ENCODE measurements at regions not wholly inside any gene's neighbourhood (a gene's known extent, or its start where the extent isn't known, plus 50 kb on each side); places are given as distances from the start of the nearest gene placed in this dataset.

DNA sequence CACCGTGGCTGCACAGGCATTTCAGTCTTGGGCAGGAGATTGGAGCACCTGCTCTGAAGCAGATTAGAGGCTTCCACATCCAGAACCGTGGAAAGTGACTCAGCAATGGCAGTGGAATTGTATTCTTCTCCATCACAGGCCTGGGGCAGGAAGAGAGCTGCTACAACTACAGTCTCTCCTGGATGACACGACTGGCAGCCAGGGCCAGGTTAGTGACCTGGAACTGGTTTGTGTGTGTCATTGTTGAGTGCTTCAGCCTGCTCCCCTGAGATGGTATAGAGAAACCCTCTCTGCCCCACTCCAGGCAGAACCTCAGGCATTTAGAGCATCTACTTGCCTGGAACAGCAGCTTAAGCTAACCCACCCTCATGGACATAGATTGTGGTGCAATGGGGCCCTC is 596.5 kb upstream of the INTU start:
- Histone ChIP-seq H3K4me1 (no peaks in the 10 kb centered on the region), H3K9me3 (no peaks in the 10 kb centered on the region), H3K4me3 (no peak overlapping the region), H3K27ac (no peak overlapping the region), H3K27me3 (no peaks in the 10 kb centered on the region), H3K36me3 (no peaks in the 10 kb centered on the region)
- DNase-seq (ENCODE audit: low spot score in 2 of 2), result no peak
- 50% methylated on average over 2 of the region's 3 CpGs for WGBS
- TF ChIP-seq EP300 (IDR thresholded peaks at IDR 0.05), result no peak
- TF ChIP-seq POLR2A (IDR thresholded peaks at IDR 0.05), result no peak
- TF ChIP-seq, protein P1, sequence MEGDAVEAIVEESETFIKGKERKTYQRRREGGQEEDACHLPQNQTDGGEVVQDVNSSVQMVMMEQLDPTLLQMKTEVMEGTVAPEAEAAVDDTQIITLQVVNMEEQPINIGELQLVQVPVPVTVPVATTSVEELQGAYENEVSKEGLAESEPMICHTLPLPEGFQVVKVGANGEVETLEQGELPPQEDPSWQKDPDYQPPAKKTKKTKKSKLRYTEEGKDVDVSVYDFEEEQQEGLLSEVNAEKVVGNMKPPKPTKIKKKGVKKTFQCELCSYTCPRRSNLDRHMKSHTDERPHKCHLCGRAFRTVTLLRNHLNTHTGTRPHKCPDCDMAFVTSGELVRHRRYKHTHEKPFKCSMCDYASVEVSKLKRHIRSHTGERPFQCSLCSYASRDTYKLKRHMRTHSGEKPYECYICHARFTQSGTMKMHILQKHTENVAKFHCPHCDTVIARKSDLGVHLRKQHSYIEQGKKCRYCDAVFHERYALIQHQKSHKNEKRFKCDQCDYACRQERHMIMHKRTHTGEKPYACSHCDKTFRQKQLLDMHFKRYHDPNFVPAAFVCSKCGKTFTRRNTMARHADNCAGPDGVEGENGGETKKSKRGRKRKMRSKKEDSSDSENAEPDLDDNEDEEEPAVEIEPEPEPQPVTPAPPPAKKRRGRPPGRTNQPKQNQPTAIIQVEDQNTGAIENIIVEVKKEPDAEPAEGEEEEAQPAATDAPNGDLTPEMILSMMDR (IDR thresholded peaks at IDR 0.05), result no peak
- TF ChIP-seq POLR2AphosphoS5 (IDR thresholded peaks at IDR 0.05), result no peak

DNA sequence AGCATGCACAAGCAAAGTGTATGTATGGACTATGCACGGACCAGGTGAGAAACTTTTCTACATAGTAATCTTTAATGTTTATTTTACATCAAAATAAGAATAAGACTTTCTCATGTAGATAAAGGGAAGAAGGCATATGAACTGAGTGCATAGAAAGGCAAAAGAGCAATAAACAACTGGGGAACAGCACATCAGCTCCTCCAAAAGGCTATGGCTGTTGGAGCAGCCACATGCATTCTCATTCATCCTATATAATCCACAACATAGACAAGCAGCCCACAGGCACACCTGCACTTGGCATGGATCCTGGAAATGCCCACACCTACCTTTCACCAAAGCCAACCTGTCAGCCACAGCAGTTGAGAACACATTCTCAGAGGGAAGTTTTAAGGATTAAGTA is 586.9 kb upstream of the INTU start:
- H3K27me3 ChIP-seq, result no peaks in the 10 kb centered on the region
- no peak for DNase-seq (ENCODE audit: low spot score in 2 of 2)
- no peaks in the 10 kb centered on the region for H3K36me3 ChIP-seq
- no peak overlapping the region for H3K27ac ChIP-seq
- 75% methylated on average over 1 of the region's 1 CpG for WGBS
- H3K4me1 ChIP-seq, result no peaks in the 10 kb centered on the region
- TF ChIP-seq EP300 (IDR thresholded peaks at IDR 0.05) (no peak), POLR2AphosphoS5 (IDR thresholded peaks at IDR 0.05) (no peak), POLR2A (IDR thresholded peaks at IDR 0.05) (no peak)
- TF ChIP-seq, protein P1 (IDR thresholded peaks at IDR 0.05), result no peak
- H3K9me3 ChIP-seq, result no peaks in the 10 kb centered on the region
- no peak overlapping the region for H3K4me3 ChIP-seq

DNA sequence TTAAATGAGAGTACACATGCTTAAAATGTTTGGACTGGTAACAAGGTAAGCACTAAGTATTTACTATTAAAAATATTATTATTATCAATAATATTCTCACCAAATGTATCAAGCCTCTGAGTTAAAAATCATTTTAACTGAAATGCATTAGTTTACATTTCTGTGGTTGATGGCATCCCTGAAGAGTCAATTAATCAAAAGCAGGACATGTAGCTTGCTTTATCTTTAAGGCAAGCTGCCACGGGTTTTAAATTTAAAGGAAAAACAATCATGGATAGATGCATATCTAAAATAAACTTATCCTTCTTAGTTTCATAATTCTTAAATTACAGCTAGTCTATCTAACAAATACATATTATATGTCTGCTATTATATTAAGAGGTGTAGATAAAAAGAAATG is 584.8 kb upstream of the INTU start:
- no peak overlapping the region for H3K4me3 ChIP-seq
- no peak for DNase-seq (ENCODE audit: low spot score in 2 of 2)

DNA sequence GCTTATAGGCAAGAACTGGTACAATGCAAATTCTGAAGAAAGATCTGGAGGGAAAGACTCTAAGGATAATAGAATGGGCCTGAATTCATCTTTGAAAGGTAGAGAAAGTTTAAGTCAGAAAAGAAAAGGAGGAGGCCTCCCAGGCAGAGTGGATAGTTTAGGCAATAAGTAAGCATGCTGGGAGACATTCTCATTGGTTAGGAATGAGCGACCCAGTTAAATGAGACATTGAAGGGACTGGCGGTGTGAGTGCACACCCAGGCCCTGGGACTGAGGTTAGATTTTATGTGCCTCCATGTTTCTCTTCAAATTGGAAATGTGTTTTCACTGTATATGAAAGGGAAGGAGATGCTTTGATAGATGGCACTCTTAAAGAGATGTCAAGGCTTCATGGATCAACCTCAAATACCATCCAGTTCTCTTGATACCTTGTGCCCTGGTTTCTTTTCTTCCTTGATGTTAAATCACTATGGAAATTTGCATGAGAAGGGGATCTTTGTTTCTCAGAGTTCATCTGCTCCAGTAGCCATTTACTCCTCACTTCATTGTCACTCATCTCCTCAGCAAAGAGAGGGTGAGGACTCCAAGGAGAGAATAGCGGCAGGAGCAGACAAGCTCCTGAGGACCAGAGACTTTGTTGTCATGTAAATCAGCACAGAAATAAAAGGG is 584.2 kb upstream of the INTU start:
- Histone ChIP-seq H3K9me3 (peaks cover 1% of the 10 kb centered on the region), H3K4me1 (no peaks in the 10 kb centered on the region), H3K27me3 (no peaks in the 10 kb centered on the region), H3K36me3 (no peaks in the 10 kb centered on the region), H3K4me3 (no peak overlapping the region), H3K27ac (no peak overlapping the region)
- WGBS, result 96% methylated on average over 3 of the region's 3 CpGs
- DNase-seq (ENCODE audit: low spot score in 2 of 2), result no peak
- no peak for TF ChIP-seq POLR2AphosphoS5 (IDR thresholded peaks at IDR 0.05)
- no peak for TF ChIP-seq POLR2A (IDR thresholded peaks at IDR 0.05)
- no peak for TF ChIP-seq EP300 (IDR thresholded peaks at IDR 0.05)
- TF ChIP-seq, protein P1 (IDR thresholded peaks at IDR 0.05), result no peak

More for the DNA sequence above, 584.8 kb upstream of the INTU start:
- no peaks in the 10 kb centered on the region for H3K27me3 ChIP-seq
- H3K27ac ChIP-seq, result no peak overlapping the region
- whole genome bisulfite sequencing, result 49% methylated on average over 1 of the region's 1 CpG
- TF ChIP-seq, protein P1 (IDR thresholded peaks at IDR 0.05), result no peak
- TF ChIP-seq POLR2A (IDR thresholded peaks at IDR 0.05), result no peak
- TF ChIP-seq EP300 (IDR thresholded peaks at IDR 0.05), result no peak
- no peak for TF ChIP-seq POLR2AphosphoS5 (IDR thresholded peaks at IDR 0.05)
- H3K9me3 ChIP-seq, result no peaks in the 10 kb centered on the region
- H3K36me3 ChIP-seq, result no peaks in the 10 kb centered on the region
- H3K4me1 ChIP-seq, result no peaks in the 10 kb centered on the region

DNA sequence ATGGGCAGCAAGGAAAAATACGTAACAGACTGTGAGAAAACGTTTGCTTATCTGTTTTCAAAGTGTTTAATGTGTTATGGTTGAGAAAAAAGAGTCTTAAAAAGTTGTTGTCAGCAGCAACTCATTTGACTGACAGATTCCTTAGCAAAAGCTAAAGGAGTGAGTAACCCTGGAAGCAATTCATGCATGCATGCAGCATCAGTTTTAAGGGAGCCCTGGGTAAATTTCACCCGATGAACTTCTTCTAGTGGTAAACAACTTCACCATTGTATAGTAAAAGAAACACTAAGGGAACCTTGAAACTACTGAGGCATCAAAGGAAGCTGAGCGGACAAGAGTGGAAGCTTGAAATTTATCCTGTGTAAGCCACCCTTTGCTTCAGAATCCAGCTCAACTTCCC is 583.2 kb upstream of the INTU start:
- no peaks in the 10 kb centered on the region for H3K27me3 ChIP-seq
- DNase-seq (ENCODE audit: low spot score in 2 of 2), result no peak
- H3K36me3 ChIP-seq, result no peaks in the 10 kb centered on the region
- 69% methylated on average over 4 of the region's 4 CpGs for WGBS
- no peaks in the 10 kb centered on the region for H3K4me1 ChIP-seq
- TF ChIP-seq POLR2AphosphoS5 (IDR thresholded peaks at IDR 0.05), result no peak
- TF ChIP-seq POLR2A (IDR thresholded peaks at IDR 0.05), result no peak
- no peak for TF ChIP-seq EP300 (IDR thresholded peaks at IDR 0.05)
- TF ChIP-seq, protein P1 (IDR thresholded peaks at IDR 0.05), result no peak
- H3K4me3 ChIP-seq, result no peak overlapping the region
- no peak overlapping the region for H3K27ac ChIP-seq
- peaks cover 3% of the 10 kb centered on the region for H3K9me3 ChIP-seq

All from suprapubic skin (tissue), 4 donors.